GM19463 (cell line): ENCODE measurements at regions not wholly inside any gene's neighbourhood (a gene's known extent, or its start where the extent isn't known, plus 50 kb on each side); places are given as distances from the start of the nearest gene placed in this dataset.
"Not testable (repeated sequence)": the region's sequence is repeated elsewhere in the genome, so short reads cannot be mapped to it uniquely, and the experiment has no call there.

Experiments used
- ATAC-seq: cut with Tn5 transposase; IDR thresholded peaks from one replicate; pipeline ENCODE4 v1.9.1; 2021; ENCODE audit warnings: mild to moderate bottlenecking, moderate library complexity; ENCODE audit not compliant: unreplicated experiment

- ATAC-seq = no peak
Measured at GRCh38 chr5:60136841-60137240, 243.3 kb upstream of the PDE4D start.

- ATAC-seq = no peak
Measured at GRCh38 chr5:60131504-60131903, 238.0 kb upstream of the PDE4D start.

GRCh38 chr5:60125636-60126035, 232.1 kb upstream of the PDE4D start:
- ATAC-seq = no peak

GRCh38 chr5:60102961-60103693, 209.6 kb upstream of the PDE4D start:
- ATAC-seq = no peak

GRCh38 chr5:60101573-60101972, 208.0 kb upstream of the PDE4D start:
- ATAC-seq = no peak

GRCh38 chr5:60092671-60093422, 199.3 kb upstream of the PDE4D start:
- ATAC-seq = no peak

GRCh38 chr5:60086583-60086982, 193.1 kb upstream of the PDE4D start:
- ATAC-seq = no peak

- no peak for ATAC-seq
Measured at GRCh38 chr5:60084226-60084625, 190.7 kb upstream of the PDE4D start.

- no peak for ATAC-seq
Measured at GRCh38 chr5:60077292-60077691, 183.8 kb upstream of the PDE4D start.

- no peak for ATAC-seq
Measured at GRCh38 chr5:60076746-60077145, 183.2 kb upstream of the PDE4D start.

- no peak for ATAC-seq
Measured at GRCh38 chr5:60066502-60066901, 173.0 kb upstream of the PDE4D start.

GRCh38 chr5:60060389-60060788, 166.9 kb upstream of the PDE4D start:
- ATAC-seq = no peak

- ATAC-seq = no peak
Measured at GRCh38 chr5:60056191-60056590, 162.7 kb upstream of the PDE4D start.

GRCh38 chr5:60055168-60055567, 161.6 kb upstream of the PDE4D start:
- ATAC-seq = no peak

GRCh38 chr5:60041996-60042664, 148.6 kb upstream of the PDE4D start:
- not testable (repeated sequence) for ATAC-seq

- ATAC-seq = not testable (repeated sequence)
Measured at GRCh38 chr5:60041508-60041907, 148.0 kb upstream of the PDE4D start.

- no peak for ATAC-seq
Measured at GRCh38 chr5:60036192-60036938, 142.8 kb upstream of the PDE4D start.

- ATAC-seq = no peak
Measured at GRCh38 chr5:60026161-60026560, 132.6 kb upstream of the PDE4D start.

- ATAC-seq = no peak
Measured at GRCh38 chr5:60024104-60024503, 130.6 kb upstream of the PDE4D start.

- ATAC-seq = no peak
Measured at GRCh38 chr5:60023255-60023654, 129.7 kb upstream of the PDE4D start.

- ATAC-seq = no peak
Measured at GRCh38 chr5:60020457-60020856, 126.9 kb upstream of the PDE4D start.
